ENCODE measurements at regions not wholly inside any gene's neighbourhood (a gene's known extent, or its start where the extent isn't known, plus 50 kb on each side); places are given as distances from the start of the nearest gene placed in this dataset.

DNA sequence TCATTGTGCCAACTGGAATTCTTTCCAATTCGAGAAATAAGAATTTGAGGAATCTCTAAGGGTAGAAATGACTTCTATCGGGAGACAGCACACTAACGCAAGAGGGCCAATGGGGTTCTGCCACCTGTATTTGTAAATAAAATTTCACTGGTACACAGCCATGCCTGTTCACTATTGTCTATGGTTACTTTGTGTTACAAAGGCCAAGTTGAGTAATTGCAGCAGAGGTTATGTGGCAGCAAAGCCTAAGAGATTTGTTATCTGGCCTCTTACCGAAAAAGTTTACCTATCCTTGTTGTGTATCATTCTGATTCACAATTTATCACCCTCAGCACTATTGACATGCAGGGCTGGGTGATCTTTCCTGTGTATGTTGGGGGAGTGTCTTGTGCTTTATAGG lies 278.0 kb downstream of the KLF5 start:
- TF ChIP-seq, protein P1, sequence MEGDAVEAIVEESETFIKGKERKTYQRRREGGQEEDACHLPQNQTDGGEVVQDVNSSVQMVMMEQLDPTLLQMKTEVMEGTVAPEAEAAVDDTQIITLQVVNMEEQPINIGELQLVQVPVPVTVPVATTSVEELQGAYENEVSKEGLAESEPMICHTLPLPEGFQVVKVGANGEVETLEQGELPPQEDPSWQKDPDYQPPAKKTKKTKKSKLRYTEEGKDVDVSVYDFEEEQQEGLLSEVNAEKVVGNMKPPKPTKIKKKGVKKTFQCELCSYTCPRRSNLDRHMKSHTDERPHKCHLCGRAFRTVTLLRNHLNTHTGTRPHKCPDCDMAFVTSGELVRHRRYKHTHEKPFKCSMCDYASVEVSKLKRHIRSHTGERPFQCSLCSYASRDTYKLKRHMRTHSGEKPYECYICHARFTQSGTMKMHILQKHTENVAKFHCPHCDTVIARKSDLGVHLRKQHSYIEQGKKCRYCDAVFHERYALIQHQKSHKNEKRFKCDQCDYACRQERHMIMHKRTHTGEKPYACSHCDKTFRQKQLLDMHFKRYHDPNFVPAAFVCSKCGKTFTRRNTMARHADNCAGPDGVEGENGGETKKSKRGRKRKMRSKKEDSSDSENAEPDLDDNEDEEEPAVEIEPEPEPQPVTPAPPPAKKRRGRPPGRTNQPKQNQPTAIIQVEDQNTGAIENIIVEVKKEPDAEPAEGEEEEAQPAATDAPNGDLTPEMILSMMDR (tag by site-specific recombination; IDR thresholded peaks at IDR 0.05), result no peak
- no peak for TF ChIP-seq ZNF266 (tag by site-specific recombination; IDR thresholded peaks at IDR 0.05; ENCODE audit: low read depth)
- TF ChIP-seq, protein P2, sequence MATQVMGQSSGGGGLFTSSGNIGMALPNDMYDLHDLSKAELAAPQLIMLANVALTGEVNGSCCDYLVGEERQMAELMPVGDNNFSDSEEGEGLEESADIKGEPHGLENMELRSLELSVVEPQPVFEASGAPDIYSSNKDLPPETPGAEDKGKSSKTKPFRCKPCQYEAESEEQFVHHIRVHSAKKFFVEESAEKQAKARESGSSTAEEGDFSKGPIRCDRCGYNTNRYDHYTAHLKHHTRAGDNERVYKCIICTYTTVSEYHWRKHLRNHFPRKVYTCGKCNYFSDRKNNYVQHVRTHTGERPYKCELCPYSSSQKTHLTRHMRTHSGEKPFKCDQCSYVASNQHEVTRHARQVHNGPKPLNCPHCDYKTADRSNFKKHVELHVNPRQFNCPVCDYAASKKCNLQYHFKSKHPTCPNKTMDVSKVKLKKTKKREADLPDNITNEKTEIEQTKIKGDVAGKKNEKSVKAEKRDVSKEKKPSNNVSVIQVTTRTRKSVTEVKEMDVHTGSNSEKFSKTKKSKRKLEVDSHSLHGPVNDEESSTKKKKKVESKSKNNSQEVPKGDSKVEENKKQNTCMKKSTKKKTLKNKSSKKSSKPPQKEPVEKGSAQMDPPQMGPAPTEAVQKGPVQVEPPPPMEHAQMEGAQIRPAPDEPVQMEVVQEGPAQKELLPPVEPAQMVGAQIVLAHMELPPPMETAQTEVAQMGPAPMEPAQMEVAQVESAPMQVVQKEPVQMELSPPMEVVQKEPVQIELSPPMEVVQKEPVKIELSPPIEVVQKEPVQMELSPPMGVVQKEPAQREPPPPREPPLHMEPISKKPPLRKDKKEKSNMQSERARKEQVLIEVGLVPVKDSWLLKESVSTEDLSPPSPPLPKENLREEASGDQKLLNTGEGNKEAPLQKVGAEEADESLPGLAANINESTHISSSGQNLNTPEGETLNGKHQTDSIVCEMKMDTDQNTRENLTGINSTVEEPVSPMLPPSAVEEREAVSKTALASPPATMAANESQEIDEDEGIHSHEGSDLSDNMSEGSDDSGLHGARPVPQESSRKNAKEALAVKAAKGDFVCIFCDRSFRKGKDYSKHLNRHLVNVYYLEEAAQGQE (tag by site-specific recombination; IDR thresholded peaks at IDR 0.05), result no peak
- no peak for TF ChIP-seq SCRT1 (tag by site-specific recombination; IDR thresholded peaks at IDR 0.05; ENCODE audit: borderline replicate concordance)
- TF ChIP-seq ZNF830 (tag by site-specific recombination; IDR thresholded peaks at IDR 0.05; ENCODE audit: low read depth), result no peak
- no peak for TF ChIP-seq KLF1 (tag by site-specific recombination; IDR thresholded peaks at IDR 0.05)
- TF ChIP-seq KLF16 (tag by site-specific recombination; IDR thresholded peaks at IDR 0.05), result no peak
- TF ChIP-seq ZNF501 (tag by site-specific recombination; IDR thresholded peaks at IDR 0.05), result no peak
- no peak for TF ChIP-seq ZNF121 (tag by site-specific recombination; IDR thresholded peaks at IDR 0.05)
- no peak for TF ChIP-seq GLIS1 (tag by site-specific recombination; IDR thresholded peaks at IDR 0.05)
- no peak for TF ChIP-seq ZNF138 (tag by site-specific recombination; IDR thresholded peaks at IDR 0.05; ENCODE audit: borderline replicate concordance)

Data from HEK293 (cell line).